ENCODE measurements at regions not wholly inside any gene's neighbourhood (a gene's known extent, or its start where the extent isn't known, plus 50 kb on each side); places are given as distances from the start of the nearest gene placed in this dataset.

GRCh38 chr5:63602971-63603370, 359.3 kb downstream of the HTR1A start:
- Mint-ChIP-seq H3K9me3 (ENCODE audit: unreplicated experiment) (peaks cover 14% of the 10 kb centered on the region), H3K27me3 (ENCODE audit: insufficient read depth, unreplicated experiment) (no peaks in the 10 kb centered on the region), H3K27ac (ENCODE audit: low read depth, unreplicated experiment) (no peak overlapping the region), H3K4me1 (ENCODE audit: insufficient read depth, unreplicated experiment) (no peaks in the 10 kb centered on the region), H3K4me3 (ENCODE audit: unreplicated experiment) (no peak overlapping the region), H3K36me3 (ENCODE audit: insufficient read depth, unreplicated experiment) (no peaks in the 10 kb centered on the region)
- no TSS peak for BruUV-seq (replicated peaks)
- POLR2A ChIA-PET, result interaction anchor here (0.6 kb wide), 1 partner anchor 1099 kb away, joined by 3 read pairs; no protein-coding TSS in a partner anchor
- no peak for DNase-seq (ENCODE audit: unreplicated experiment)
- CTCF ChIA-PET, result no interaction called here
- intact Hi-C loops (cut with micrococcal nuclease), result no loop called here
- no peak for TF ChIP-seq CTCF (IDR thresholded peaks at IDR 0.05; ENCODE audit: unreplicated experiment)

GRCh38 chr5:63596254-63596653, 366.0 kb downstream of the HTR1A start:
- H3K9me3 Mint-ChIP-seq (ENCODE audit: unreplicated experiment), result peaks cover 8% of the 10 kb centered on the region

GRCh38 chr5:63573380-63573779, 388.9 kb downstream of the HTR1A start:
- H3K27ac Mint-ChIP-seq (ENCODE audit: low read depth, unreplicated experiment), result no peak overlapping the region
- POLR2A ChIA-PET, result no interaction called here
- no peaks in the 10 kb centered on the region for H3K27me3 Mint-ChIP-seq (ENCODE audit: insufficient read depth, unreplicated experiment)
- TF ChIP-seq CTCF (IDR thresholded peaks at IDR 0.05; ENCODE audit: unreplicated experiment), result no peak
- H3K9me3 Mint-ChIP-seq (ENCODE audit: unreplicated experiment), result no peaks in the 10 kb centered on the region
- H3K4me1 Mint-ChIP-seq (ENCODE audit: insufficient read depth, unreplicated experiment), result no peaks in the 10 kb centered on the region
- no TSS peak for BruUV-seq (replicated peaks)
- H3K36me3 Mint-ChIP-seq (ENCODE audit: insufficient read depth, unreplicated experiment), result no peaks in the 10 kb centered on the region
- CTCF ChIA-PET, result no interaction called here
- intact Hi-C loops (cut with micrococcal nuclease), result no loop called here
- H3K4me3 Mint-ChIP-seq (ENCODE audit: unreplicated experiment), result no peak overlapping the region
- peak; percentile 11 for DNase-seq (ENCODE audit: unreplicated experiment)

More at GRCh38 chr5:63596254-63596653, 366.0 kb downstream of the HTR1A start:
- no peak overlapping the region for H3K27ac Mint-ChIP-seq (ENCODE audit: low read depth, unreplicated experiment)
- no TSS peak for BruUV-seq (replicated peaks)
- peak; percentile 5 for DNase-seq (ENCODE audit: unreplicated experiment)
- intact Hi-C loops (cut with micrococcal nuclease), result no loop called here
- ChIA-PET CTCF (interaction anchor here (1.1 kb wide), 1 partner anchor 470 kb away, joined by 3 read pairs; no protein-coding TSS in a partner anchor), POLR2A (no interaction called here)
- no peak for TF ChIP-seq CTCF (IDR thresholded peaks at IDR 0.05; ENCODE audit: unreplicated experiment)
- H3K36me3 Mint-ChIP-seq (ENCODE audit: insufficient read depth, unreplicated experiment), result no peaks in the 10 kb centered on the region
- no peaks in the 10 kb centered on the region for H3K4me1 Mint-ChIP-seq (ENCODE audit: insufficient read depth, unreplicated experiment)
- H3K27me3 Mint-ChIP-seq (ENCODE audit: insufficient read depth, unreplicated experiment), result no peaks in the 10 kb centered on the region
- no peak overlapping the region for H3K4me3 Mint-ChIP-seq (ENCODE audit: unreplicated experiment)

GRCh38 chr5:63572740-63573139, 389.5 kb downstream of the HTR1A start:
- H3K36me3 Mint-ChIP-seq (ENCODE audit: insufficient read depth, unreplicated experiment), result no peaks in the 10 kb centered on the region
- no peak for DNase-seq (ENCODE audit: unreplicated experiment)
- H3K4me3 Mint-ChIP-seq (ENCODE audit: unreplicated experiment), result no peak overlapping the region
- no peaks in the 10 kb centered on the region for H3K4me1 Mint-ChIP-seq (ENCODE audit: insufficient read depth, unreplicated experiment)
- no peak overlapping the region for H3K27ac Mint-ChIP-seq (ENCODE audit: low read depth, unreplicated experiment)
- TF ChIP-seq CTCF (IDR thresholded peaks at IDR 0.05; ENCODE audit: unreplicated experiment), result no peak
- intact Hi-C loops (cut with micrococcal nuclease), result no loop called here
- ChIA-PET CTCF (no interaction called here), POLR2A (interaction anchor here (0.7 kb wide), 1 partner anchor 16 kb away, joined by 3 read pairs; no protein-coding TSS in a partner anchor)
- H3K27me3 Mint-ChIP-seq (ENCODE audit: insufficient read depth, unreplicated experiment), result no peaks in the 10 kb centered on the region
- H3K9me3 Mint-ChIP-seq (ENCODE audit: unreplicated experiment), result no peaks in the 10 kb centered on the region
- no TSS peak for BruUV-seq (replicated peaks)

Measured in MCF 10A (cell line).